ENCODE measurements at regions not wholly inside any gene's neighbourhood (a gene's known extent, or its start where the extent isn't known, plus 50 kb on each side); places are given as distances from the start of the nearest gene placed in this dataset.

DNA sequence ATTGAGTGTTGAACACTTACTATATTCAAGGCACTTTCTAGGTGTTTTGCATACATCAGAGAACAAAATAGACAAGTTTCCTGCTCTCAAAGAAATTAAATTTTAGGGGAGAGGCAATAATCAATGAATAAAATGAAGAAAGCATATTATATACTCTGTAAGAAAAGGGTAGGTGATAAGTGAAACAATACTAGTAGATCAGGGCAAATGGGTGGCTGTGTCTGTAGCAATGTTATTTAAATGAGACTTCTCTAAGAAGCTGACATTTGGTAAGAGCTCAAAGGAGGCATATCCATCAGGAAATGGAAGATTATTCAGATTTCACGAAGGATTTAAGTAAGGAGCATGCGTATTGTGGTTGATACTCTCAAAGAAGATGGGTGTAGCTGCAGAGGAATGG, 1291.6 kb downstream of the NSUN3 start:
- TF ChIP-seq, protein P1, sequence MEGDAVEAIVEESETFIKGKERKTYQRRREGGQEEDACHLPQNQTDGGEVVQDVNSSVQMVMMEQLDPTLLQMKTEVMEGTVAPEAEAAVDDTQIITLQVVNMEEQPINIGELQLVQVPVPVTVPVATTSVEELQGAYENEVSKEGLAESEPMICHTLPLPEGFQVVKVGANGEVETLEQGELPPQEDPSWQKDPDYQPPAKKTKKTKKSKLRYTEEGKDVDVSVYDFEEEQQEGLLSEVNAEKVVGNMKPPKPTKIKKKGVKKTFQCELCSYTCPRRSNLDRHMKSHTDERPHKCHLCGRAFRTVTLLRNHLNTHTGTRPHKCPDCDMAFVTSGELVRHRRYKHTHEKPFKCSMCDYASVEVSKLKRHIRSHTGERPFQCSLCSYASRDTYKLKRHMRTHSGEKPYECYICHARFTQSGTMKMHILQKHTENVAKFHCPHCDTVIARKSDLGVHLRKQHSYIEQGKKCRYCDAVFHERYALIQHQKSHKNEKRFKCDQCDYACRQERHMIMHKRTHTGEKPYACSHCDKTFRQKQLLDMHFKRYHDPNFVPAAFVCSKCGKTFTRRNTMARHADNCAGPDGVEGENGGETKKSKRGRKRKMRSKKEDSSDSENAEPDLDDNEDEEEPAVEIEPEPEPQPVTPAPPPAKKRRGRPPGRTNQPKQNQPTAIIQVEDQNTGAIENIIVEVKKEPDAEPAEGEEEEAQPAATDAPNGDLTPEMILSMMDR (IDR thresholded peaks at IDR 0.05) = no peak
- TF ChIP-seq POLR2A (IDR thresholded peaks at IDR 0.05) = no peak

Measured in body of pancreas (tissue), 4 donors.